Heart left ventricle (tissue), 16 donors: ENCODE measurements at regions not wholly inside any gene's neighbourhood (a gene's known extent, or its start where the extent isn't known, plus 50 kb on each side); places are given as distances from the start of the nearest gene placed in this dataset.

Experiments
- ATAC-seq, 4 donors: fragments of 200-7000 bp; cut with Tn5 transposase; one replicate each; pipeline ENCODE4 v1.9.1; 2020 to 2022; ENCODE audit warnings: moderate library complexity in 4 of 4, mild to moderate bottlenecking in 3 of 4, moderate number of reproducible peaks in 1 of 4
- DNase-seq, 5 donors: peaks; one replicate each; pipeline ENCODE4 v3.0.0-alpha.2; 2020
- H3K27ac ChIP-seq, 12 donors: fragments of 200-600 bp; sonication (generic) in 4 of 12; one replicate each; pipeline versions ENCODE4 v1.5.0 to v1.8.0; 2016 to 2022; ENCODE audit warnings: mild to moderate bottlenecking in 2 of 12
- H3K27me3 ChIP-seq, 9 donors: fragments of 200-600 bp; sonication (generic) in 2 of 9; one replicate each; pipeline versions ENCODE4 v1.5.1 to v1.8.0; 2016 to 2022; ENCODE audit warnings: mild to moderate bottlenecking in 3 of 9
- H3K36me3 ChIP-seq, 9 donors: fragments of 200-600 bp; sonication (generic) in 2 of 9; one replicate each; pipeline versions ENCODE4 v1.5.0 to v1.8.0; 2018 to 2022; ENCODE audit warnings: mild to moderate bottlenecking in 2 of 9
- H3K4me1 ChIP-seq, 12 donors: fragments of 200-600 bp; sonication (generic) in 4 of 12; one replicate each; pipeline versions ENCODE4 v1.5.0 to v1.8.0; 2016 to 2022; ENCODE audit warnings: mild to moderate bottlenecking in 3 of 12
- H3K4me3 ChIP-seq, 12 donors: fragments of 200-600 bp; sonication (generic) in 4 of 12; one replicate each; pipeline versions ENCODE4 v1.5.0 to v1.8.0; 2017 to 2022; ENCODE audit warnings: mild to moderate bottlenecking in 9 of 12, moderate library complexity in 4 of 12
- H3K9me3 ChIP-seq, 12 donors: fragments of 200-600 bp; sonication (generic) in 4 of 12; one replicate each; pipeline versions ENCODE4 v1.5.0 to v1.8.0; 2016 to 2022; ENCODE audit warnings: mild to moderate bottlenecking in 1 of 12
- POLR2A ChIP-seq, 2 donors: fragments of 450-650 bp; IDR thresholded peaks; one replicate each; pipeline ENCODE4 v1.6.1; 2017; ENCODE audit warnings: antibody characterized with exemption in 2 of 2, mild to moderate bottlenecking in 2 of 2, moderate library complexity in 2 of 2
- WGBS, 4 donors: extraction: QIAGEN DNeasy Blood & Tissue Kit in 2 of 4; methylation state at CpG; one replicate each; pipeline versions ENCODE4 v1.1.5 to v1.1.7; 2013 to 2018; 5-methylcytosine and 5-hydroxymethylcytosine counted together
- intact Hi-C, 10 donors: fragments of 100-400 bp; cut with DNase I; formaldehyde crosslinking; loops; one replicate each; pipeline versions ENCODE4 v1.11.1 to v1.14.2; 2022
- TF ChIP-seq, protein P1 (sequence below), 12 donors: fragments of 200-600 bp; sonication (generic) in 4 of 12; IDR thresholded peaks; one replicate each; pipeline versions ENCODE4 v1.5.0 to v1.8.0; 2018 to 2022; ENCODE audit warnings: antibody characterized with exemption in 12 of 12, mild to moderate bottlenecking in 5 of 12
- donor health status: ischemic (EF 13 %, LVEDD 7.1; RV severe dilation, severe dysfunction).
- donor health status: healthy with polysubstance abuse.
- donor health status: DM: no; HTN: yes; CAD: no.
- donor health status: DM: no; HTN: no; CAD: no.
- donor health status: ischemic (EF 25% LVEDD 6.9; RV normal size, moderate dysfunction).
- donor health status: ischemic (EF 25% LVEDD 5.7; RV mildly dilated, moderate dysfunction).
- donor health status: healthy.
- donor health status: DM: yes; HTN: yes; CAD: no.
- donor health status: ischemic (EF 35%, LVEDD 5.7; RV mildly dilated, moderate dysfunction).
- donor health status: nonischemic (EF 11% LVEDD 7.7; RV severe dilation, severe dysfunction).
- donor health status: DM: yes; HTN: yes; CAD: no.
- donor health status: PGD.
- donor health status: ischemic (EF 29% LVEDD 5.4; RV normal size, mild dysfunction).
- donor health status: nonischemic (EF 23%, LVEDD 6.1; RV moderate dilation, normal function).

DNA sequence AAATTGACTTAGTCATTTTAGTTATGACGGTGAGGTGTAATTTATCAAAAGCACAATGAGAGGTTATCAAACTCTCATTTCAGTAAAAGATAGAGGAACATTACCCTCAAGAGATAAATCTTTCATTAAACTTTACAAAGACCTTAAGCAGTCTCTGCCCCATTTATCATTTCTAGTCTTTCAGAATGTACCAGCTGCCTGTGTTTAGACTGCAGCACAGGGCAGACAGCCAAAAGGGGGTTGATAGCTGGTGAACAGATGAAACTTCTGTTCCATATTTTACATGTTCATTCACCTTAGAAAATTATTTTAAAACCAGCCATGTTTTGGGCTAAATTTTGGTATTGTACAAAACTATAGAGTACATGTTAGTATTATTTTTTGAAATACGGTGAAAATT lies 514.6 kb upstream of the CNTN3 start:
- DNase-seq (no peak), ATAC-seq (no peak)
- no peaks in the 10 kb centered on the region for H3K9me3 ChIP-seq
- H3K4me1 ChIP-seq = no peaks in the 10 kb centered on the region
- H3K4me3 ChIP-seq = no peak overlapping the region
- H3K36me3 ChIP-seq = no peaks in the 10 kb centered on the region
- no peak for TF ChIP-seq POLR2A (IDR thresholded peaks at IDR 0.05)
- H3K27ac ChIP-seq = no peak overlapping the region
- intact Hi-C loops = no loop called here
- no peaks in the 10 kb centered on the region for H3K27me3 ChIP-seq
- 16 to 70% (median 38%) methylated on average over 2 of the region's 2 CpGs for WGBS, 4 donors

DNA sequence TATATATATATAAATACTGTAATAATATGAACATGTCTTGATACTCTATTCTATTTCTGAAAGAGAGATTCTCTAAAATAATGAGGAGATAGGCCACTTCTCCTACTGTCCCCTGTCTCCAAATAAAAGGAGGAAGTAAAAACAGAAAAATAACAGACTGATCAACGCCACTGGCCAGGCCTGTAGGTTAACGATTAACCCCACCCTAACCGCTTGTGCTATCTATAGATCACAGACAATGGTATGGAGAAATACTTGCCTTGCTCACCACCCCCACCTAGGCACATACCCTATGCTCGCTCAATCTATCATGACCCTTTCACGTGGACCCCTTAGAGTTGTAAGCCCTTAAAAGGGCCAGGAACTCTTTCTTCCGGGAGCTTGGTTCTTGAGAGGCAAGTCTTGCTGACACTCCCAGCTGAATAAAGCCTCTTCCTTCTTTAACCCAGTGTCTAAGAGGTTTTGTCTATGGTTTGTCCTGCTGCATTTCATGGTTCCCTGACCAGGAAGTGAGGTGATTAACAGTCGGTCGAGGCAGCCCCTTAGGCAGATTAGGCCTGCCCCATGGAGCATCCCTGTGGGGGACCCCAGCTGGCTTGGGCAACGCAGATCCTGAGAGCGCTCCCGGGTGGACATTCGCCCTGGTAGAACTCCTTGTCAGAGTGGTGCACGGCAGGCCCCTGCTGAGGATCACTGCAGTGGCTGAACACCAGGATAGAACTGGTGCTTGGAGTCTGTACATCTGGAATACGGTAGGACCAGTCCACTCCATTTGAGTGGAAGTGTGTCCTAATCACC lies 521.8 kb upstream of the CNTN3 start:
- Histone ChIP-seq H3K4me1 (no peaks in the 10 kb centered on the region), H3K4me3 (no peak overlapping the region), H3K9me3 (peaks cover 0 to 8% (median 0%) of the 10 kb centered on the region in 12 donors), H3K27ac (no peak overlapping the region), H3K36me3 (no peaks in the 10 kb centered on the region), H3K27me3 (no peaks in the 10 kb centered on the region)
- TF ChIP-seq, protein P1, sequence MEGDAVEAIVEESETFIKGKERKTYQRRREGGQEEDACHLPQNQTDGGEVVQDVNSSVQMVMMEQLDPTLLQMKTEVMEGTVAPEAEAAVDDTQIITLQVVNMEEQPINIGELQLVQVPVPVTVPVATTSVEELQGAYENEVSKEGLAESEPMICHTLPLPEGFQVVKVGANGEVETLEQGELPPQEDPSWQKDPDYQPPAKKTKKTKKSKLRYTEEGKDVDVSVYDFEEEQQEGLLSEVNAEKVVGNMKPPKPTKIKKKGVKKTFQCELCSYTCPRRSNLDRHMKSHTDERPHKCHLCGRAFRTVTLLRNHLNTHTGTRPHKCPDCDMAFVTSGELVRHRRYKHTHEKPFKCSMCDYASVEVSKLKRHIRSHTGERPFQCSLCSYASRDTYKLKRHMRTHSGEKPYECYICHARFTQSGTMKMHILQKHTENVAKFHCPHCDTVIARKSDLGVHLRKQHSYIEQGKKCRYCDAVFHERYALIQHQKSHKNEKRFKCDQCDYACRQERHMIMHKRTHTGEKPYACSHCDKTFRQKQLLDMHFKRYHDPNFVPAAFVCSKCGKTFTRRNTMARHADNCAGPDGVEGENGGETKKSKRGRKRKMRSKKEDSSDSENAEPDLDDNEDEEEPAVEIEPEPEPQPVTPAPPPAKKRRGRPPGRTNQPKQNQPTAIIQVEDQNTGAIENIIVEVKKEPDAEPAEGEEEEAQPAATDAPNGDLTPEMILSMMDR (IDR thresholded peaks at IDR 0.05) = no peak
- TF ChIP-seq POLR2A (IDR thresholded peaks at IDR 0.05) = no peak
- DNase-seq (no peak), ATAC-seq (no peak)
- WGBS, 4 donors = 83 to 90% (median 86%) methylated on average over 13 to 14 of the region's 14 CpGs
- intact Hi-C loops = no loop called here

DNA sequence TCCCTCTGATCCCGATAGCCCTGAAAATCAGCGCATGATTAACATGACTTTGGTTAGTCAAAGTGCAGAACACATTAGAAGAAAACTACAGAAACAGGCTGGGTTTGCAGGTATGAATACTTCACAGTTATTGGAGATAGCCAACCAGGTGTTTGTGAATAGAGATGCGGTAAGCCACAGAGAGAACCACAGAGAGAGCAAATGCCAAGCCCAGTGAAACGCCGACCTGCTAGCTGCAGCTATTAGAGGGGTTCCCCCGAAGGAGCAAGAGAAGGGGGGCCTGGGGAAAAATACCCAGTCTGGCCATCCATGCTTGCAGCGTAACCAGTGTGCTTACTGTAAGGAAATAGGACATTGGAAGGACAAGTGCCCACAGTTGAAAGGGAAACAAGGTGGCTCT lies 523.9 kb upstream of the CNTN3 start:
- 88 to 98% (median 90%) methylated on average over 7 of the region's 7 CpGs for WGBS, 4 donors
- Histone ChIP-seq H3K27me3 (no peaks in the 10 kb centered on the region), H3K9me3 (peaks cover 0 to 8% (median 0%) of the 10 kb centered on the region in 12 donors), H3K4me1 (no peaks in the 10 kb centered on the region), H3K27ac (no peak overlapping the region), H3K36me3 (no peaks in the 10 kb centered on the region), H3K4me3 (no peak overlapping the region)
- intact Hi-C loops = no loop called here
- no peak for DNase-seq
- no peak for ATAC-seq
- no peak for TF ChIP-seq POLR2A (IDR thresholded peaks at IDR 0.05)
- TF ChIP-seq, protein P1 (IDR thresholded peaks at IDR 0.05) = no peak

GRCh38 chr3:75140904-75141615 lies 523.1 kb upstream of the FRG2C start:
- ATAC-seq (no peak), DNase-seq (no peak)
- H3K36me3 ChIP-seq = no peaks in the 10 kb centered on the region
- no peak overlapping the region for H3K4me3 ChIP-seq
- intact Hi-C loops = no loop called here
- H3K27me3 ChIP-seq = no peaks in the 10 kb centered on the region
- H3K27ac ChIP-seq = no peak overlapping the region
- TF ChIP-seq, protein P1 (IDR thresholded peaks at IDR 0.05) = no peak
- no peak for TF ChIP-seq POLR2A (IDR thresholded peaks at IDR 0.05)
- no peaks in the 10 kb centered on the region for H3K4me1 ChIP-seq
- WGBS, 4 donors = 82 to 89% (median 86%) methylated on average over 8 of the region's 8 CpGs
- H3K9me3 ChIP-seq = peaks cover 0 to 3% (median 0%) of the 10 kb centered on the region in 12 donors
